OCI-LY1 (cell line): ENCODE measurements at regions not wholly inside any gene's neighbourhood (a gene's known extent, or its start where the extent isn't known, plus 50 kb on each side); places are given as distances from the start of the nearest gene placed in this dataset.

Source experiments
- CTCF ChIP-seq: fragments of 200-600 bp; sonication (generic), shearing (Covaris generic); IDR thresholded peaks from 2 replicates; pipeline ENCODE4 v1.5.1; 2017; ENCODE audit warnings: mild to moderate bottlenecking, antibody characterized with exemption, low read length, moderate library complexity, mixed read lengths
- EZH2 ChIP-seq: fragments of 200-600 bp; sonication (generic), shearing (Covaris generic); IDR thresholded peaks from 2 replicates; pipeline ENCODE4 v1.8.0; 2017; ENCODE audit warnings: borderline replicate concordance, mixed run types, mild to moderate bottlenecking, antibody characterized with exemption, low read length, moderate library complexity, mixed read lengths

GRCh38 chr11:71078482-71078881 is 173.9 kb downstream of the SHANK2 start:
- TF ChIP-seq CTCF (no peak), EZH2 (no peak)
